ENCODE measurements at regions not wholly inside any gene's neighbourhood (a gene's known extent, or its start where the extent isn't known, plus 50 kb on each side); places are given as distances from the start of the nearest gene placed in this dataset.
A peak's percentile ranks its signal among the peaks of the same experiment; 100 is the strongest.
"Not testable (repeated sequence)": the region's sequence is repeated elsewhere in the genome, so short reads cannot be mapped to it uniquely, and the experiment has no call there.

DNA sequence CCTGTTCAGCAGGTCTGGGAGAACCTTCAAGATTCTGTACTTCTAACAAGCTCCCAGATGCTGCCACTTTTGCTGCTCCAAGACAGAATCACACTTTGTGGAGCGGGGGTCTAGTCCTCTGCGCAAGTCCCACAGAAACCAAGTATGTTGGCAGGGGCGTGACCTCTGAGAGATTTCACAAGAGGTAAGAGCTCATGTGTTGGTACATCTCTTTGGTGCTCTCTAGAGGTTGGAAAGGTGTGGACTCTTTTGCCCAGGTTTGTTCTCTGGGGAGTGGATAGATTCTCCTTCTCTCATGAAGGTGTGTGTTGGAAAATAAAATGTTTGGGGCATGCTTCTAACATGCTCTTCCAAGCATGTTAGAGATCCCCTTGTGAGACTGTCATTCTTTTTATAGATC is 340.9 kb upstream of the IRAK1BP1 start:
- H3K4me3 ChIP-seq (replicated peaks in 1 of 2; ENCODE audit: low read depth in 2 of 2, low read length in 2 of 2) = no peak overlapping the region
- no peak for DNase-seq (ENCODE audit: low read depth in 2 of 2)
- TF ChIP-seq CTCF (IDR thresholded peaks at IDR 0.05; ENCODE audit: low read depth, low read length) = no peak

DNA sequence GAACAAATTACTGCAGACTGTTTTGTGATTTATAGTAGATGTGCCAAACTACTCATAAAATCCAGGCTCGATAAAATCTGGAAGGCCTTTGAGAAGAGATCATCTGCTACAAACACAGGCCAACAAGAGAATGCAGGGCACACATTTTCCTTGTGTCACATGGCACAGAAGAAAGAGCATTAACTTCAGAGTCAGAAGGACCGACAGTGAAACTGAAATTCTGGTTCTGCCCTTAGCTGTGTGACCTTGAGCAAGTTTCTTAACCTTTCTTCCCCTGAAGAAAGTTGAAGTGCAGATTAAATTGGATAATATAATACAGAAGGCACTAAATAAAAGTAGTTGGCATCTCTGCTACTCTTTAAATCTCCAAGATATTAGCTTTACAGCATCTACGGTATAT is 338.4 kb upstream of the IRAK1BP1 start:
- H3K4me3 ChIP-seq (replicated peaks in 1 of 2; ENCODE audit: low read depth in 2 of 2, low read length in 2 of 2) = no peak overlapping the region
- no peak for DNase-seq (ENCODE audit: low read depth in 2 of 2)
- no peak for TF ChIP-seq CTCF (IDR thresholded peaks at IDR 0.05; ENCODE audit: low read depth, low read length)

DNA sequence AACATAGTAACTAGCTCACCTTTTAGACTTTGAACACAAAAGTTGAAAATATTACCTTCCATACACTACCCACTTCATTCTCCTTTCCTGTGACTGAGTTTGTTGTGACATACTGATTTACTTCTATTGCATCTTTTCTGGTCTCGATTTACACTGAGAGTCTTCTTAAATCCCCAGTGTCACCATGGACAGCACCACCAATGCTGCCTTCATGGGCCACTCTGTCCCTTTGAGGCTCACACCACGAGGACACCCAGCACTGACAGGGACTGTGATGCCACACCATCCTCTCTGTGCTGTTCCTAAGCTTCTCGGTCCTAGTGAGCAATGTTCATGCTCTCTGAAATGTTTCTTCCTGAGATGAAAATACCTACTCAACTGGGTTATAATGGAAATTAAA is 337.1 kb upstream of the IRAK1BP1 start:
- no peak for TF ChIP-seq CTCF (IDR thresholded peaks at IDR 0.05; ENCODE audit: low read depth, low read length)
- no peak overlapping the region for H3K4me3 ChIP-seq (replicated peaks in 1 of 2; ENCODE audit: low read depth in 2 of 2, low read length in 2 of 2)
- DNase-seq (ENCODE audit: low read depth in 2 of 2) = no peak

- H3K4me3 ChIP-seq (replicated peaks in 1 of 2; ENCODE audit: low read depth in 2 of 2, low read length in 2 of 2) = no peak overlapping the region
- peak in 1 of 2 donors; percentile 65 for DNase-seq (ENCODE audit: low read depth in 2 of 2)
- no peak for TF ChIP-seq CTCF (IDR thresholded peaks at IDR 0.05; ENCODE audit: low read depth, low read length)
Measured at GRCh38 chr6:78533426-78533825, 333.9 kb upstream of the IRAK1BP1 start.

DNA sequence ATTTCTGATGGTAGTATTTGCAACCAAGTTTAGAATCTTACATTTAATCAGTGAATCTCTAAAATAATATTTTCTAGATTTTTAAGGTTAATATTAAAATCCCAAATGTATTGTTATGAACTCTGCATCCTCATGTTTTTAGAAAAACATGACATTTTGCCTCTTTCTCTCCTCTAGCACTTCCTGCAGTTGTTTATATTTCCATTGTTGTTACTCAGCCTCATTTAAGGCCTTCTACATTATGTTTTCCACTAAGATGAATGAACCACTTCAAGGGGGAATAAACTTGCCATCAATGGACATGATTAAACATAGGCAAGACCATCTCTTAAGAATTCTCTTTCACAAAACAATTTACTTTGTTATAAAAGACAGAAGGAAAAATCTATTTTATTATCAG is 333.5 kb upstream of the IRAK1BP1 start:
- H3K4me3 ChIP-seq (replicated peaks in 1 of 2; ENCODE audit: low read depth in 2 of 2, low read length in 2 of 2) = no peak overlapping the region
- DNase-seq (ENCODE audit: low read depth in 2 of 2) = peak in 1 of 2 donors; percentile 8
- no peak for TF ChIP-seq CTCF (IDR thresholded peaks at IDR 0.05; ENCODE audit: low read depth, low read length)

GRCh38 chr6:78538002-78538401 is 329.3 kb upstream of the IRAK1BP1 start:
- no peak for TF ChIP-seq CTCF (IDR thresholded peaks at IDR 0.05; ENCODE audit: low read depth, low read length)
- DNase-seq (ENCODE audit: low read depth in 2 of 2) = peak in 1 of 2 donors; percentile 74
- H3K4me3 ChIP-seq (replicated peaks in 1 of 2; ENCODE audit: low read depth in 2 of 2, low read length in 2 of 2) = no peak overlapping the region

- DNase-seq (ENCODE audit: low read depth in 2 of 2); H3K4me3 ChIP-seq (replicated peaks in 1 of 2; ENCODE audit: low read depth in 2 of 2, low read length in 2 of 2): not testable (repeated sequence)
Measured at GRCh38 chr6:78547636-78548035, 319.7 kb upstream of the IRAK1BP1 start.

Data from cardiac fibroblast (primary cell).